ENCODE measurements at regions not wholly inside any gene's neighbourhood (a gene's known extent, or its start where the extent isn't known, plus 50 kb on each side); places are given as distances from the start of the nearest gene placed in this dataset.

- DNase-seq = no peak
Measured at GRCh38 chr2:103734911-103735310, 973.1 kb downstream of the TMEM182 start.

- DNase-seq = no peak
Measured at GRCh38 chr2:103738108-103738507, 976.3 kb downstream of the TMEM182 start.

GRCh38 chr2:103738606-103739005, 976.8 kb downstream of the TMEM182 start:
- no peak for DNase-seq

- no peak for DNase-seq
Measured at GRCh38 chr2:103739186-103739585, 977.4 kb downstream of the TMEM182 start.

GRCh38 chr2:103739921-103740320, 978.1 kb downstream of the TMEM182 start:
- DNase-seq = no peak

GRCh38 chr2:103740631-103741030, 978.8 kb downstream of the TMEM182 start:
- no peak for DNase-seq

- peak; percentile 2 for DNase-seq
Measured at GRCh38 chr2:103743195-103743594, 981.4 kb downstream of the TMEM182 start.

GRCh38 chr2:103754530-103754929, 992.7 kb downstream of the TMEM182 start:
- DNase-seq = no peak

- DNase-seq = no peak
Measured at GRCh38 chr2:103773884-103774283, 1012.1 kb downstream of the TMEM182 start.

GRCh38 chr2:103780088-103780702, 1018.4 kb downstream of the TMEM182 start:
- DNase-seq = no peak

- DNase-seq = peak; percentile 70
Measured at GRCh38 chr2:103781313-103781712, 1019.5 kb downstream of the TMEM182 start.

- no peak for DNase-seq
Measured at GRCh38 chr2:103784261-103784660, 1022.4 kb downstream of the TMEM182 start.

GRCh38 chr2:103785432-103785831, 1023.6 kb downstream of the TMEM182 start:
- DNase-seq = no peak

GRCh38 chr2:103785956-103786355, 1024.1 kb downstream of the TMEM182 start:
- no peak for DNase-seq

- peak; percentile 38 for DNase-seq
Measured at GRCh38 chr2:103788389-103788788, 1026.6 kb downstream of the TMEM182 start.

- DNase-seq = peak; percentile 22
Measured at GRCh38 chr2:103788951-103789350, 1027.1 kb downstream of the TMEM182 start.

GRCh38 chr2:103789381-103790095, 1027.7 kb downstream of the TMEM182 start:
- peak; percentile 53 for DNase-seq

GRCh38 chr2:103792042-103792441, 1030.2 kb downstream of the TMEM182 start:
- no peak for DNase-seq

- no peak for DNase-seq
Measured at GRCh38 chr2:103798291-103798690, 1036.5 kb downstream of the TMEM182 start.

GRCh38 chr2:103804013-103804412, 1042.2 kb downstream of the TMEM182 start:
- DNase-seq = no peak

- no peak for DNase-seq
Measured at GRCh38 chr2:103805746-103806145, 1043.9 kb downstream of the TMEM182 start.

GRCh38 chr2:103808814-103809213, 1045.1 kb upstream of the POU3F3 start:
- DNase-seq = no peak

GRCh38 chr2:103809415-103809814, 1044.5 kb upstream of the POU3F3 start:
- DNase-seq = no peak

- no peak for DNase-seq
Measured at GRCh38 chr2:103809941-103810441, 1043.9 kb upstream of the POU3F3 start.

Data from retina (tissue), 1 donor.